ENCODE measurements at regions not wholly inside any gene's neighbourhood (a gene's known extent, or its start where the extent isn't known, plus 50 kb on each side); places are given as distances from the start of the nearest gene placed in this dataset.
A peak's percentile ranks its signal among the peaks of the same experiment; 100 is the strongest.

DNA sequence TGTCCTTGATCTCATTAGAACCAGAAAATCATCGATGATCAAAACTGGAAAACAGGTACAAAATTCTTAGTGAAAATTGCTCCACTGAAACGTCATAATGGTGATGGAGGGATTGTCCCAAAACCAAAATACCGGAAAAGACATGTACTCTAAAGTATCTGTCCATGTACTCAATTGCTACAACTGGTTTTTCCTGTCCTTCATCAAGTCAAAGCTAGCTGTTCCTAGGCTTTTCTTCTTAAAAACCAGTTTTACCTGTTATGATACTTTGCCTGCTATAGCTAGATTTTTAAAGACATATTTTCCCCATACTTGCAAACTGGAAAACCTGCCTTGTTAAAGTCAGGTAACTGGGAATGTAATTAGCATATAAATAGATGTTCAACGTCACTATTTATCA is 50.5 kb upstream of the LRRC1 start:
- no peak for DNase-seq (ENCODE audit: low spot score)

DNA sequence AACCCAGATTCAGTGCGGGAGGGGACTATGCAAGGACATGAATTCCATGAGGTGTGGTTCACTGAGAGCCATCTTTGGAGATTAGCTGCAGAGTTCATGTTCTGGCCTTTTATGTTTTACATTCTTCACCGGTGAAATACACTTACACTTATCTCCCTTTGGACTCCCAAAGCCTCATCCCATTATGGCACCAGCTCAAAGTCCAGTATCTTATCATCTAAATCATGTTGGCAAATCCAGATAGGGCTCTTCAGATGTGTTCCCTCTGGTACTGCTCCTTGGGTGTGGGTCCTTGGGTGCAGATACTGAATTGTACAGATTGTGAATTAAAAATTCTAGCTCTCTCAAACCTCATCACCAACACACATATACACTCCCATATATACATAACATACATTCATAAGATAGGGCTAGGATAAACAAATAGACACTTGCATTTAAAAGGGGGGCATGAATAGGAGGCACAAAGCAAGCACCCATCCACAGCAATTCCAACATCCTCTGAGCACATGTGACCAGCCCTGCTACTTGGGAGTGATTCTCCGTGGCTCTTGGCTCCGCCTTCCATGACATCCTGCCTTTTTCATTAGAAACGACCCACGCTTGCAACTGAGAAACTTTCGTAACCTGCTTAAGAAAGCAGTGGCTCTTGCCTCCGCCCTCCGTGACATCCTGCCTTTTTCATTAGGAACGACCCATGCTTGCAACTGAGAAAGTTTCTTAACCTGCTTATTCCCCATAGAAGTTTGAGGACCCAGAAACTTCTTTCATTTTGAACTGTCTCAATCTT is 53.6 kb upstream of the LRRC1 start:
- no peak for DNase-seq (ENCODE audit: low spot score)

DNA sequence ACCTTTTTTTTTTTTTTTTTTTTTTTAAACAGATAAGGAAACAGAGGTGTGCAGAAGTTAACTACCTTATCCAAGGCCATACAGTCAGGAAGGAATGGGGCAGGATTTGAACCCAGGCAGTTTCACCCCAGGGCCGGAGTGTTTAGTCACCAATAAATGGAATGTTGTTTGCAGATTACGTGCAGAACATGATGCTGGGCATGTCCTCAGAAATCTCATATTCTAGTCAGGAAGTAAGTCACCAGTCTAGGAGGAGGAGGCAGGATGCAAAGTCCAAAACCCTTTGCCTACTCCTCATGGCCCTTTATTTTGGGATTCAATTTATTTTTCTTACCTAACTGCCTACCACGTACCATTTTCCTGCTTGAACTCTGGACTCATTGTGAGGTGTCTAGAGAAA is 57.1 kb upstream of the LRRC1 start:
- DNase-seq (ENCODE audit: low spot score), result no peak

DNA sequence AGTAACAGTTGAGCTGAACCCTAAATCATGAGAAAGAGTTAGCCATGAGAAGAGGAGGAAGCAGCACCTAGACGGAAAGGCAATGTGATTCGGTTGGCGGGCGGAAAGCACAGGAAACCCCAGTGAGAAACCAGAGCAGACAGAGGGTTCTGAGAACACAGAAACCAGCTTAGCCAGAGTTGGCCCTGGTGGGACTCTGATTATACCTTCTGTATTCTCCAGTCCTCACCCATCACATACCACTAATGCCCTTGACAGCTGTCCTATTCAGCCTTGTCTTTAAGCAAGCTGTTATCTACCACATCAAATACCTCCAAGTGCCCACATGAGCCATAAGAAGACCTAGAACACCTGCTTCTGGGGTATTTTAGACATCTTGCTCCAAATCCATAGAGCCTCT is 58.9 kb upstream of the LRRC1 start:
- DNase-seq (ENCODE audit: low spot score), result peak; percentile 8

DNA sequence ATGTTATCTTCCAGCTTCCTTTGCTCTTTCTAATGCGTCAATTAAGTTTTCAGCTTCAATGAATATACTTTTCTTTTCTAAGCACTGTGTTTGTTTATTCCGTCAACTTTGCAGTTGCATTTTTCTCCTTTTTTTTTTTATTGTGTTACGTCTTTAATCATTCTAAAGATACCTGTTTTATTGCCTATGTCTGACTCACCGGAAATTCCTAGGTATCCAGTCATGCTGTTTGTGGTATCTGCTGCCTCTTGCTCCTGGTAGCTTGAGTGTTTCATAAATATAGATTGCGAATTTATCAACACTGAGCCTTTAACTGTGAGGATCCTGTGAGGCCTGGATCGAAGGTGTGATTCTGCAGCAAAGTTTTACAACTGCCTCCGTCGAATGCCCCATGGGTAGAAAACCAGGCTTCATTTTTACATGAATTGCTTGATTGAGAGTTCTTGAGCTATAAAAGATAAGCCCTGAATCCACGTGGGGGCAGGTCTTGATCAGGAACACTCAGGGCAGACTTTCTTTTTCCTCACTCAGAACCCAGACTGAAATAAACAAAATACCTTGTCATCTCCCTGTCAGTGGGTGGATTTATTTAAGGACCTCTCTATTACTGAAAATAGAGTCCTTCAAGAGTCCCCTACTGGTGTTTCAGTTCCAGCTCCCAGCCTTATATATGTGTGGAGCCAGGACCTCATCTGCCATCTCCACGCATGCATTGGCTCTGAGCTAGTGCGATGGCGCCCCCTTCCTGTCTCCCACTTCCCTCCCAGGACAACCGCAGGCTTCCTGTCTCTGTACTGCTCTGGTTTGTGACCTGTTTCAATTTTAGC is 60.1 kb upstream of the LRRC1 start:
- peak; percentile 23 for DNase-seq (ENCODE audit: low spot score)

DNA sequence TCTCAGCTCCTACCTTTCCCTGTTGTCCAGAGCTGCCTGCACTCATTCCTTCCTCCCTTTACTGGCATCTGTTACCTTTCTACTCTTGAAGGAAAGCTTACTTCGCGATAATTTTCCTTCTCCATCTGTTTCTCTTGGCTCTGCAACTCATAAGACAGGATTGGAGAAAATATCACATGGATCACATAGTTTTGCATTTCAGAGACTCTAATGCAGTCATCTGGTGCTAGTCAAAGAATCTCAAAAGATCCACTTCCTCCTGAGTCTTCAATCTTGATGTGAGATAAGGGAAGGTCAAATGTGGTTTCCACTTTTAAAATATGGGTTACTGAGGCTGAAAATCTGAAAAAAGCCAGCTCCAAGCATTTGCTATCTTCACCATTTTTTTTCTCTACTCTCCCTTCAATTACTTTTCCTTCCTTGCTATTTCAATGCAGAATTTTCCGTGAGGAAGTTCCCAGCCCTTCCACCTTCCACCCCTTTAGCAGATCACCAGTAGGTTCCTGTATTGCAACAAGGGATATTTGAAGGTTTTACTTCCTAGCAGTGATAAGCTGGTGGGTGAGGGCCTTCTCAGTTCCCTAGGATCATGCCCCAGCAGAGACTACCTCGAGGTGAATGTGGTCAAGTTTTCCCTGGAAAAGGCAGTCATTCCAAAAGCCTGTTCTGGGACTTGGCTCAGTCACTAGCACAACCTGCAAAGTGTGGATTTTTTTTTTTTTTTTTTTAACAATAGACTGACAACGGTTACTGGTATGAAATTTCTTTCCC is 62.8 kb upstream of the LRRC1 start:
- DNase-seq (ENCODE audit: low spot score), result no peak

DNA sequence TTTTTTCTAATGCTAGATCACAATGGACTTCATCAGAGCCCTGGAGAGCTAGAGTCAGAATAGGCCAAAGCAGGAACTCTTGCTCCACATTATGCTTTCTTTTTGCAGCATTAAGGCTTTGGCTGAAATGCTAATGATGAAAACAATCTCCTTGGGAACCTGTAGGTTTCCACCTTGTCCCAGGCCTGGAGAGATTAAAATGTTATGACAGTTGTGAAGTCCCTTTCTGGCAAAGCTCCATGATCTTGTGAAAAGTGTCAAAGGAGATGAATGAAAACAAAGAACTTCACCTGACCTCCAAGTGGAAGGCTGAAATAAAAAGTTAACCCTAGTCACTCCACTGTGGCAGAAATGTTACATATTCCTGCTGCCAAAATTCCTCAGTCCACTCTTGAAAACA is 64.0 kb upstream of the LRRC1 start:
- DNase-seq (ENCODE audit: low spot score), result no peak

DNA sequence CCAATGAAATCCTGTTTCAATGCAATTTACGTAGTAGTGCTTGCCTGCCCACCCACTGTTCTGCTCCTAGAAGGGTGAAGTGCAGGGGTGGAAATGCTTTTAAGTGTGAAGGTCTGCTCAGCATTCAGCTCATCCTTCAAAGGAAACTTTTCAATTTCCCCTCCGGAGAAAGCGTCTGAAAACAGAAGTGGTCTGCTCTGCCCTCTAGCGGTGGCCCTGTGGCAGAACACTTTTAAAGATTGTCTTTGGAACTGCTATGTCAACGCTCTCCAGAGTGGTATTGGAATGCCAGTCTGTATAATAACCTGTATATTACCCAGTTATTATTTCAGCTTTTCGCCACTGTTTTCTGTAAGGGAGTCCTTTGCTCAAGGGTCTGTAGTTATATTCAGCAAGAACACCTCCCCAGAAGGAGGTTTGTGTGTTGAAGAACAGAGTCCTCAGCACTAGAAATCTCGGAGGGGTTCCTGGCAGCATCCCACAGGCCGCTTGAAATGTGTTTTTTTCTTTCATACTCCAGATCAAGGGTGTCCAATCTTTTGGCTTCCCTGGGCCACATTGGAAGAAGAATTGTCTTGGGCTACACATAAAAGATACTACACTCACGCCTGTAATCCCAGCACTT is 63.1 kb upstream of the KLHL31 start:
- peak; percentile 52 for DNase-seq (ENCODE audit: low spot score)

DNA sequence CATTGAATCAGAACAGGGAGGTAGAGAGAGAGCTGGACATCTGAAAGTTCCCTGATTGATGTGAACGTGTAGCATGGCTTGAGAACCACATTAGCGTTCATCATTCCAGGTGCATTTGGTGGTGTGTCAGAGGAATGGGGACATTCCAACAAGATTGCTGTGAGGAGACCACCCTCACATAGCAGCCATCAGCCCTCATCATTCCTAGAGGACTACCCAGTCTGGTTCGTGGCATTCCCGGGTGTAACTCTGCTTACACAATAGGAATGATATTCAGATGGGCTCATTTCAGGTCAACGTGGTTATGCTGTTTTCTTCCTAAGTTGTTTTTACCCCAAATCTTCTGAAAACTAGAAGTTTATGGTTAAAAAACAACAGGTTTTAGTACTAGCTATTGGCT is 62.2 kb upstream of the KLHL31 start:
- DNase-seq (ENCODE audit: low spot score), result no peak

DNA sequence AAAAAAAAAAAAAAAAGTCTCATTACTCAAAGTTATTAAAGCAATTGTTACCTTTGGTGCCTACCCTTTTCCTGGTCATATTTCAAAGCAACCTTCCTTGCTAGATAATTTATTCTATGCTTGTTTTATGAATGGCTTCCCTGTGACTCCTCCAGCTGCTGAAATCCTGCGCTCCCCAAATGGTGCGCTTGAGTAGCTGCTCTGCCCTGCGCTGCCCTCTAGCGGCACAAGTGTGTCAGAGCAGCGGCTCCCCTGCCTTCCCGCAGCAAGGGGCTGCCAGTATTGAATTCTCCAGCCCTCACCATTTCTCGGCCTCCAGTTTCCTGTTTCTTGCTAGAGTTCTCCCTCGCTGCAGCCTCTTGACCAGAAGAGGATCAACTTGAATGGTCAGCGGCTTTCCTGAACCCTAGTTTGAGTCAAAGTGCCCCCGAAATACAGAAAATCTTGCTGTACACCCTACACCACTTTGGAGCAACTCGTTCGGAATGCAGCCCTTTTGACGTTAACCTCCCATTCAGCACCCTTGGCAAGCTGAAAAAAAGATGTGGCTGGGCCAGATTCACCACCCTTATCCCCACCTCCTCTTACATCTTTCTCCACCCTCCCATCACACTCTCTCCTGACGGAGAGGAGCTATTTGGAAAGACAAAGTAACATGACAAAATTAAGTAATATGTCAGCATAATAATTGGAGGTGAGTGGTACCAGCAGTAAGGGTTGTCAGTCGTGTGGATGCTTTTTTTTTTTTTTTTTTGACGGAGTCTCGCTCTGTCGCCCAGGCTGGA is 60.4 kb upstream of the KLHL31 start:
- DNase-seq (ENCODE audit: low spot score), result peak; percentile 68

DNA sequence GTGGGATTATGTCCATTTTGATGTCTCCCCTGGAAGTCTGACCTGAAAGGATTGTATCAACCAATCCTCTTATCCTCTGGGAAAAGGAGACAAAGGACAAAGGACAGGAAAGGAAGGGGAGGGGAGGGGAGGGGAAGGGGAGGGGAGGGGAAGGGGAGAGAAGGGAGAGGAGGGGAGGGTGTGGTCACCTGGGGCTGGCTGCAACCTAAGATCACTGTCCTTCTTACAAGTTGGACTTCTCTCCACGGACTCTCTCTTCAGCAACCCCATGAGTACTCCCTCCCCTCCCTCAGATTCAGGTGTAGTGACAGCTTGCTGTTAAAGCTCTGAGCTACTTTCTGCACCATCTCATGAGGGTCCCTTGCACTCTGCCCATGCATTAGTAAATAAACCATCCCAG is 58.9 kb upstream of the KLHL31 start:
- DNase-seq (ENCODE audit: low spot score), result no peak

DNA sequence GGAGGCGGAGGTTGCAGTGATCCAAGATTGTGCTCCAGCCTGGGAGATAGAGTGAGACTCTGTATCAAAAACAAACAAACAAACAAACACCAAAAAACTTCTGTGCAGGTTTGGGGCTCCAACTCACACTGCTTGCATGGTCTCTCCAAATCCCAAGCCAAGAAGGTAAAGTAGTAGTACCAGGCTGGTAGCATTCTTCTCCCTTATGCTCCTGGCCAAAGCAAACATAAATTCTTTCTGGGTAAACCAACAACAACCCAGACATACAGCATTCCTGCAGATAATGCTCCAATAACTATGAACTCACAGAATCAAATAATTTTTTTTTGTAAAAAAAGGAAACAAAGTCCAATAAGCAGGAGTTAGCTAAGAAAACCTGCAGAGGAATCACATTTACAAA is 57.8 kb upstream of the KLHL31 start:
- DNase-seq (ENCODE audit: low spot score), result no peak

DNA sequence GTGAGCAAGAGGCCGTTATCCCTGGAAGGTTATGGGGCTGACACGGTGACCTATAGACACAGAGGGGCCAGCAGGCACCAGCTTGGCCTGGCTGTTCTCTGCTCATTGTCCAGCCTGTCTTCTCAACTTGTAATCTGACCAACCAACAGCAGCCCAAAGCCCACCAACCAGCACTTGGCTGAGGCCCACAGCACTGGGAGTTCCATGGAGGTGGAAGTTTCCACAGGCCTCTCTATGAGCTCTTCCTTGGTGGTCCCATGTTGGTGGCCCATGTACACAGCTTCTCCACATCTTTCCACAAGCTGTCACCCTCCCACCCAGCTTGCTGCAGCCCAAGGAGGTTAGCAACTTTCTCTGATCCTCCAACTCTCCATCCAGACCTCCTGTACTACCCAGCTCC is 56.2 kb upstream of the KLHL31 start:
- no peak for DNase-seq (ENCODE audit: low spot score)

DNA sequence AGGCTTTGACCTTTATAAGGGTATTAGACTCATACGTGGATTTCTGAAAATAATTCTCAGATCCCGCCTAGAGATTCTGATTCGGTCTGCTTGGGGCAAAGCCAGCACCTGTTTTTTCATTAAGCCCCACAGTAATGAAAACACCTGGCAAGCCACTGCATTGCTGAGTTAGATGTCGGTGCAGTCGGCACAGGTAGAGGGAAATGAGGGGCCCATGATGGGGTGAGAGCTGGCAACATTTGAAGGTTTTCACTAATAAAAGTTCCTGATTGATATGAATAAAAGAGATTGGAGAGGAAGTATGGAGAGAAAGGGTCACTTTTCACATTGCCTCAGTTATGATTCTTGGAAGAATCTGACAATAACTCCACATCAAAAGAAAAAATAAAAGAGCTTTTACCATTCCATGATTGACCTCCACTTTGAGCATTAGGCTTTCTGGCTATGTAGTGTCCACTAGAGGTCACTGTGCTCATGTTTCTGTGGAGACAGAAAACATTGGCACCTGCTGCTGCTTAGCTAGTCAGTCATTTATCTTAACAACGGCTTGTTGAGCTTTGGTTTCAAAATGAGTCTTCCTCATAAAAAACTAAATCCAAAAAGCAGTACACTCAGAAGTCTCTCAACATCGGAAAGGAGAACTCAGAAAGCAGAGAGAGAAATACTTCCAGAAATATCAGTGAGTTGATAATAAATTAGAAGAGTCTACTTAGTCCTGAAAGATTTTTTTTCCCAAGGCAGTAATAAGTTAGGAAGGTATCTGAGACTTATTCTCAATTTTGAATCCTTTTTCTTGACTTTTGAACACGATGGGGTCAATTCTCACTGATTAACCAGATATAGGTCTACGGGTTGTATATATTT is 53.3 kb upstream of the KLHL31 start:
- peak; percentile 52 for DNase-seq (ENCODE audit: low spot score)

DNA sequence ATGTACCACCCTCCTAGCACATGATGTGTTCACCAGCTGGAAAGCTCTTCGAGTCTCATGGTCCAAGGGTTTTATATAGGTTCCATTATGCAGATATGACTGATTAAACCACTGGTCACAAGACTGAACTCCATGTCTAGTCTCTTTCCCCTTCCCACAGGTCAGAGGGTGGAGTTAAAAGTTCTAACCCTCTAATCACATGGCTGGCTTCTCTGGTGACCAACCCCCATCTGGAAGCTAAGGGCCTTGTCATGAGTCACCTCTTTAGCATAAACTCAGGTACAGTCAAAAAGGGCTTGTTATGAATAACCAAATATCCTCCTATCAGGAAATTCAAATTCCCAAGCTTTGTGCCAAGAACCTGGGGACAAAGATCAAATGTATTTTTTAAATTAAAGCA is 52.0 kb upstream of the KLHL31 start:
- no peak for DNase-seq (ENCODE audit: low spot score)

DNA sequence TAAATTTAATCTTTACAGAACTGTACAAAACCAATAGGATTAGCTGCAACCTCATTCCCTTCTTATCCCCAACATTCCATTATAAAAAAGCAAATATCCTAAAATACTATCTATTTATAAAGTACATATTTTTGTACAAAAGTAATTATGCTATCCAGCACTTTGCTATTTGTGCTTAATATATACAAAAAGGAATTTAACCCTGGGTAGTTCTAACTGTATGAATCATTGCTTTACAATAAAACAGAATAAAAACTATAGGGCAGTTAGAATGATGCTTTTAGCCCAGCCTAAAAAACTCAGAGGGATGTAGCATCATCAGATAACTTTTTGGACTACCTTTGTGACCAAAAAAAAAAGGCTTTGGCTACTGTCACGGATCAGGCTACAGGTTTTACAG is 49.9 kb upstream of the KLHL31 start:
- DNase-seq (ENCODE audit: low spot score), result no peak

All from CD4-positive, alpha-beta T cell treated with Interleukin-6 at 100 ng/mL for 8 hours (primary cell).